Keratinocyte (primary cell): ENCODE measurements at regions not wholly inside any gene's neighbourhood (a gene's known extent, or its start where the extent isn't known, plus 50 kb on each side); places are given as distances from the start of the nearest gene placed in this dataset.

Experiments used
- DNase-seq: peaks from one replicate; pipeline ENCODE4 v3.0.0-alpha.2; 2011; ENCODE audit warnings: low read depth, missing footprints, low spot score
- FAIRE-seq: peaks from 2 replicates; lab custom pipeline; 2011; peaks lifted over from hg19 to GRCh38; lab: Jason Lieb, UNC
- H2AFZ ChIP-seq: 2 replicates; pipeline ENCODE4 v1.6.0; 2012; ENCODE audit warnings: low read length, control low read depth, inconsistent platforms; ENCODE audit not compliant: control insufficient read depth
- H3K27ac ChIP-seq: 2 replicates; pipeline ENCODE4 v1.5.1; 2011; ENCODE audit warnings: low read length; ENCODE audit not compliant: control insufficient read depth, insufficient read depth
- H3K27me3 ChIP-seq: 3 replicates; pipeline ENCODE4 v1.6.0; 2011; ENCODE audit warnings: low read length; ENCODE audit not compliant: control insufficient read depth, insufficient read depth; ENCODE audit errors: extremely low read depth
- H3K36me3 ChIP-seq, 2 experiments: 2 replicates in 1 of 2; 3 replicates in 1 of 2; pipeline ENCODE4 v1.5.1; 2011; ENCODE audit warnings: low read length in 2 of 2, mild to moderate bottlenecking in 1 of 2; ENCODE audit not compliant: control insufficient read depth in 2 of 2, insufficient read depth in 2 of 2; ENCODE audit errors: extremely low read depth in 1 of 2
- H3K4me1 ChIP-seq: 3 replicates; pipeline ENCODE4 v1.5.1; 2011; ENCODE audit warnings: low read length; ENCODE audit not compliant: control insufficient read depth, insufficient read depth; ENCODE audit errors: extremely low read depth
- H3K4me2 ChIP-seq: 3 replicates; pipeline ENCODE4 v1.6.0; 2011; ENCODE audit warnings: low read depth, low read length; ENCODE audit not compliant: control insufficient read depth, insufficient read depth; ENCODE audit errors: extremely low read depth
- H3K4me3 ChIP-seq, 3 experiments: fragments of 200-600 bp in 1 of 3; sonication (generic) in 1 of 3; 2 replicates in 2 of 3; 3 replicates in 1 of 3; pipeline ENCODE4 v1.5.1; 2011 to 2016; ENCODE audit warnings: low read length in 3 of 3, mild to moderate bottlenecking in 3 of 3, control low read depth in 2 of 3, inconsistent platforms in 1 of 3, low read depth in 1 of 3, mixed read lengths in 1 of 3, mixed run types in 1 of 3, moderate library complexity in 1 of 3; ENCODE audit not compliant: control insufficient read depth in 2 of 3, insufficient read depth in 2 of 3; ENCODE audit errors: extremely low read depth in 1 of 3
- H3K79me2 ChIP-seq: 2 replicates; pipeline ENCODE4 v1.6.0; 2012; ENCODE audit warnings: low read length; ENCODE audit not compliant: control insufficient read depth, insufficient read depth
- H3K9ac ChIP-seq: 3 replicates; pipeline ENCODE4 v1.6.0; 2011; ENCODE audit warnings: low read length; ENCODE audit not compliant: control insufficient read depth, insufficient read depth; ENCODE audit errors: extremely low read depth
- H3K9me1 ChIP-seq: 3 replicates; pipeline ENCODE4 v1.6.0; 2011; ENCODE audit warnings: low read length; ENCODE audit not compliant: control insufficient read depth, insufficient read depth; ENCODE audit errors: extremely low read depth
- H3K9me3 ChIP-seq: 2 replicates; pipeline ENCODE4 v1.5.1; 2012; ENCODE audit warnings: low read depth, low read length; ENCODE audit not compliant: control insufficient read depth
- H4K20me1 ChIP-seq: 3 replicates; pipeline ENCODE4 v1.6.0; 2011; ENCODE audit warnings: low read length; ENCODE audit not compliant: control insufficient read depth, insufficient read depth; ENCODE audit errors: extremely low read depth
- CTCF ChIP-seq, 3 experiments: IDR thresholded peaks in 1 of 3; conservative IDR thresholded peaks in 1 of 3; optimal IDR thresholded peaks in 1 of 3; 2 replicates in 2 of 3; 3 replicates in 1 of 3; pipeline versions ENCODE3 to v1.5.1; 2011; ENCODE audit warnings: low read length in 3 of 3, mild to moderate bottlenecking in 3 of 3, moderate library complexity in 2 of 3, control low read depth in 1 of 3, inconsistent platforms in 1 of 3; ENCODE audit not compliant: insufficient read depth in 2 of 3; ENCODE audit errors: extremely low read depth in 1 of 3
- EZH2 ChIP-seq: IDR thresholded peaks from one replicate; pipeline ENCODE4 v1.6.1; 2012; ENCODE audit warnings: inconsistent platforms, mild to moderate bottlenecking, low read length, moderate library complexity
- dilution Hi-C: fragments of 300-500 bp; cut with MboI; formaldehyde crosslinking; loops from one replicate; pipeline ENCODE4 v1.7.0; 2020; ENCODE audit warnings: low sequenced_read_pairs; ENCODE audit not compliant: extremely low pct_ligation_motif_present

- Histone ChIP-seq H4K20me1 (no peaks in the 10 kb centered on the region), H3K4me3 (no peak overlapping the region), H3K9ac (no peak overlapping the region), H3K9me3 (no peaks in the 10 kb centered on the region), H3K4me1 (no peaks in the 10 kb centered on the region), H3K27ac (no peak overlapping the region), H2AFZ (no peak overlapping the region), H3K27me3 (peaks cover 4% of the 10 kb centered on the region), H3K79me2 (no peaks in the 10 kb centered on the region), H3K4me2 (no peak overlapping the region), H3K9me1 (no peaks in the 10 kb centered on the region), H3K36me3 (no peaks in the 10 kb centered on the region)
- FAIRE-seq (no peak), DNase-seq (no peak)
- TF ChIP-seq EZH2 (no peak), CTCF (optimal IDR thresholded peaks at IDR 0.05 in 1 of 3, IDR thresholded peaks at IDR 0.05 in 1 of 3, conservative IDR thresholded peaks at IDR 0.05 in 1 of 3; ENCODE audit: extremely low read depth in 1 of 3, insufficient read depth in 2 of 3, low read length in 3 of 3) (peak in 2 of 3 experiments; percentile 38 to 49)
- dilution Hi-C loops: no loop called here
Measured at GRCh38 chr7:106793015-106793975, 71.8 kb upstream of the PIK3CG start.

GRCh38 chr7:106794276-106795083, 70.6 kb upstream of the PIK3CG start:
- no peak overlapping the region for H3K27ac ChIP-seq
- H3K4me3 ChIP-seq: no peak overlapping the region
- no peak overlapping the region for H2AFZ ChIP-seq
- H3K9me3 ChIP-seq: no peaks in the 10 kb centered on the region
- no peaks in the 10 kb centered on the region for H3K79me2 ChIP-seq
- peaks cover 4% of the 10 kb centered on the region for H3K27me3 ChIP-seq
- no peak for DNase-seq
- TF ChIP-seq EZH2: no peak
- no peak for TF ChIP-seq CTCF (optimal IDR thresholded peaks at IDR 0.05 in 1 of 3, IDR thresholded peaks at IDR 0.05 in 1 of 3, conservative IDR thresholded peaks at IDR 0.05 in 1 of 3; ENCODE audit: extremely low read depth in 1 of 3, insufficient read depth in 2 of 3, low read length in 3 of 3)
- H4K20me1 ChIP-seq: no peaks in the 10 kb centered on the region
- H3K4me1 ChIP-seq: no peaks in the 10 kb centered on the region
- dilution Hi-C loops: no loop called here
- no peak overlapping the region for H3K4me2 ChIP-seq
- no peaks in the 10 kb centered on the region for H3K9me1 ChIP-seq
- no peak overlapping the region for H3K9ac ChIP-seq
- no peaks in the 10 kb centered on the region for H3K36me3 ChIP-seq
- FAIRE-seq: no peak
